ENCODE measurements at regions not wholly inside any gene's neighbourhood (a gene's known extent, or its start where the extent isn't known, plus 50 kb on each side); places are given as distances from the start of the nearest gene placed in this dataset.

GRCh38 chr4:166585491-166585890 lies 648.8 kb downstream of the SPOCK3 start:
- H3K36me3 ChIP-seq (ENCODE audit: control insufficient read depth in 1 of 2, insufficient read depth in 2 of 2, low read length in 2 of 2), result no peaks in the 10 kb centered on the region
- RAD21 ChIA-PET (ENCODE audit: low non-redundant PET in 1 of 2, low total read pairs in 2 of 2, uncharacterized antibody in 2 of 2, unreplicated experiment in 2 of 2), result no interaction called here
- no TSS peak for BruUV-seq (replicated peaks)
- intact Hi-C loops (cut with micrococcal nuclease), result no loop called here
- H3K9me3 ChIP-seq (ENCODE audit: control insufficient read depth in 1 of 2, insufficient read depth in 1 of 2, low read depth in 1 of 2, low read length in 2 of 2), result no peaks in the 10 kb centered on the region
- no peak overlapping the region for H3K9ac ChIP-seq (ENCODE audit: low read length)
- ATAC-seq (no peak), DNase-seq (ENCODE audit: low read depth, low spot score) (no peak)
- POLR2A ChIA-PET, result no interaction called here
- no peak overlapping the region for H3K4me2 ChIP-seq (ENCODE audit: low read length)
- H3K27ac ChIP-seq (ENCODE audit: low read depth, low read length), result no peak overlapping the region
- H2AFZ ChIP-seq (ENCODE audit: low read depth, low read length, poor library complexity, severe bottlenecking), result no peak overlapping the region
- TF ChIP-seq POLR2A (IDR thresholded peaks at IDR 0.05; ENCODE audit: borderline replicate concordance, extremely low read depth, insufficient read depth, insufficient read length) (no peak), REST (IDR thresholded peaks at IDR 0.05; ENCODE audit: low read depth) (no peak), MAX (IDR thresholded peaks at IDR 0.05) (no peak), ZBTB33 (IDR thresholded peaks at IDR 0.05; ENCODE audit: extremely low read depth, insufficient replicate concordance, low read length) (no peak), CEBPB (IDR thresholded peaks at IDR 0.05; ENCODE audit: low read depth) (no peak), SIN3A (IDR thresholded peaks at IDR 0.05; ENCODE audit: low read depth) (no peak), YY1 (IDR thresholded peaks at IDR 0.05; ENCODE audit: extremely low read depth, insufficient replicate concordance, low read depth, low read length) (no peak)
- CTCF ChIA-PET, result no interaction called here
- H3K79me2 ChIP-seq (ENCODE audit: insufficient read depth, low read length), result no peaks in the 10 kb centered on the region
- no peak overlapping the region for H3K4me3 ChIP-seq (replicated peaks in 1 of 2; ENCODE audit: low read depth in 1 of 2, low read length in 2 of 2)
- no peaks in the 10 kb centered on the region for H3K9me2 ChIP-seq (ENCODE audit: insufficient read depth)
- no peaks in the 10 kb centered on the region for H4K20me1 ChIP-seq (ENCODE audit: insufficient read depth)
- no peaks in the 10 kb centered on the region for H3K27me3 ChIP-seq (ENCODE audit: insufficient read depth, low read length)
- H3K4me1 ChIP-seq (ENCODE audit: control insufficient read depth in 1 of 2, insufficient read depth in 2 of 2, low read length in 2 of 2), result no peaks in the 10 kb centered on the region

All from HCT116 (cell line).